ENCODE measurements at regions not wholly inside any gene's neighbourhood (a gene's known extent, or its start where the extent isn't known, plus 50 kb on each side); places are given as distances from the start of the nearest gene placed in this dataset.

DNA sequence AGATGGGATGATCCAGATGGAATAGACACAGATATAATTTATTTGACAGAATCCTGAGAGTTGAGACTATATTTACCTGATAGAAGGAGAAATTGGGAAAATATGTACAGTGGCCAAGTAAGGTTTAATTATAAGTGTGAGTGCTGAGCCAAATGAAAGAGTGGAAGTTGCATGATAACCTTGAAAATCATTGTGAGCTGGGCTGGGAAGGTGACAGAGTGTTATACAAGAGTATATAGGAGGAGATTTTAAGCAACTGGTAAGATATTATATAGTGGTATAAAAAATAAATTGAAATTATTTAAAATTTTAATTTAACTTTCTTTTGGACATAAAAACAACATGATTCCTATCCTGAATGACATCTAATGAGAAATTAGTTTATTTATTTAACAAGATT is 340.8 kb downstream of the NUP35 start:
- TF ChIP-seq, protein P1, sequence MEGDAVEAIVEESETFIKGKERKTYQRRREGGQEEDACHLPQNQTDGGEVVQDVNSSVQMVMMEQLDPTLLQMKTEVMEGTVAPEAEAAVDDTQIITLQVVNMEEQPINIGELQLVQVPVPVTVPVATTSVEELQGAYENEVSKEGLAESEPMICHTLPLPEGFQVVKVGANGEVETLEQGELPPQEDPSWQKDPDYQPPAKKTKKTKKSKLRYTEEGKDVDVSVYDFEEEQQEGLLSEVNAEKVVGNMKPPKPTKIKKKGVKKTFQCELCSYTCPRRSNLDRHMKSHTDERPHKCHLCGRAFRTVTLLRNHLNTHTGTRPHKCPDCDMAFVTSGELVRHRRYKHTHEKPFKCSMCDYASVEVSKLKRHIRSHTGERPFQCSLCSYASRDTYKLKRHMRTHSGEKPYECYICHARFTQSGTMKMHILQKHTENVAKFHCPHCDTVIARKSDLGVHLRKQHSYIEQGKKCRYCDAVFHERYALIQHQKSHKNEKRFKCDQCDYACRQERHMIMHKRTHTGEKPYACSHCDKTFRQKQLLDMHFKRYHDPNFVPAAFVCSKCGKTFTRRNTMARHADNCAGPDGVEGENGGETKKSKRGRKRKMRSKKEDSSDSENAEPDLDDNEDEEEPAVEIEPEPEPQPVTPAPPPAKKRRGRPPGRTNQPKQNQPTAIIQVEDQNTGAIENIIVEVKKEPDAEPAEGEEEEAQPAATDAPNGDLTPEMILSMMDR (IDR thresholded peaks at IDR 0.05): no peak
- TF ChIP-seq TCF12 (IDR thresholded peaks at IDR 0.05) (no peak), FOSL2 (IDR thresholded peaks at IDR 0.05; ENCODE audit: borderline replicate concordance, low read depth) (no peak), GATA2 (CRISPR knock-in tag; IDR thresholded peaks at IDR 0.05) (no peak), POLR2AphosphoS5 (IDR thresholded peaks at IDR 0.05; ENCODE audit: low read depth, low read length) (no peak), EP300 (IDR thresholded peaks at IDR 0.05; ENCODE audit: borderline replicate concordance in 1 of 2, low read depth in 1 of 2, low read length in 1 of 2) (no peak), JUND (IDR thresholded peaks at IDR 0.05) (no peak), NRF1 (IDR thresholded peaks at IDR 0.05; ENCODE audit: low read depth, low read length) (no peak), YY1 (IDR thresholded peaks at IDR 0.05; ENCODE audit: low read depth) (no peak), EZH2phosphoT487 (IDR thresholded peaks at IDR 0.05; ENCODE audit: borderline replicate concordance, low read depth) (no peak), SIN3A (IDR thresholded peaks at IDR 0.05; ENCODE audit: borderline replicate concordance, low read depth, low read length) (no peak), ELF1 (IDR thresholded peaks at IDR 0.05) (no peak)
- TF ChIP-seq, protein P2, sequence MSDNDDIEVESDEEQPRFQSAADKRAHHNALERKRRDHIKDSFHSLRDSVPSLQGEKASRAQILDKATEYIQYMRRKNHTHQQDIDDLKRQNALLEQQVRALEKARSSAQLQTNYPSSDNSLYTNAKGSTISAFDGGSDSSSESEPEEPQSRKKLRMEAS (IDR thresholded peaks at IDR 0.05; ENCODE audit: low read depth): no peak

Data from SK-N-SH (cell line).